ENCODE measurements at regions not wholly inside any gene's neighbourhood (a gene's known extent, or its start where the extent isn't known, plus 50 kb on each side); places are given as distances from the start of the nearest gene placed in this dataset.

DNA sequence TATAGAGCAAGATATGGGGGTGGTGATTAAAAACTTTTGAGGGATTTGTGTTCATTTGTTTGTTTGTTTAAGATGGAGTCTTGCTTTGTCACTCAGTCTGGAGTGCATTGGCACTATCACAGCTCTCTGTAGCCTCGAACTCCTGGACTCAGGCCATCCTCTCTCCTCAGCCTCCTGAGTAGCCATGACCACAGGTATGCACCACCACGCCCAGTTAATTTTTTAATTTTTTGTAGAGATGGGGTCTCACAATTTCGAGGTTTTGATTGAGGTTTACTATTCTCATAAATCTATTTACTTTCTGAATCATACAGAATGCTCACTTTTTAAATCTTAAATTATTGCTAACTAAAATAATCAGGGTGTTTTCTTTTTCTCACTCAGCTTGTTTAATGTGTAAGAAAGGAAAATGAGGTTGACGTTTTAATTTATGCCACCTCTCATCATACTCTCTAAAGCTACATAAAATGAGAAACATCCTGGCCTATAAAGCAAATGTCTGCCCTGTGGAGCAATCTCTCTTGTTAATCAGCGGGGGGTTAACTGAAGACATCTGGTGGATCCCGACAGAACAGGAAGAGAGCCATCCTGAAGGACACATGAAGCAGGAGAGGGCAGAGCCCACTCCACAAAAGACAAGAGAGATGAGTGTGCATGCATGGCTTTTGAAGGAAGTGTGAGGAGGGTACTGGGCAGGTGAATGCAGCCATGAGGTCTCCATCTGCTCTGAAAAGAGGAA is 589.1 kb upstream of the SLC8A1 start:
- Histone ChIP-seq H3K9ac (ENCODE audit: low read length) (no peak overlapping the region), H3K9me2 (replicated peaks; ENCODE audit: insufficient read depth, low read length) (no peaks in the 10 kb centered on the region), H3K27ac (ENCODE audit: low read length) (no peak overlapping the region), H3K36me3 (replicated peaks; ENCODE audit: insufficient read depth, low read length) (no peaks in the 10 kb centered on the region), H3K4me2 (ENCODE audit: low read depth, low read length) (no peak overlapping the region), H3K79me2 (ENCODE audit: low read length) (no peaks in the 10 kb centered on the region), H3K27me3 (replicated peaks; ENCODE audit: insufficient read depth, low read length) (no peaks in the 10 kb centered on the region), H3K4me1 (ENCODE audit: low read length) (no peaks in the 10 kb centered on the region), H4K20me1 (ENCODE audit: insufficient read depth, low read length) (no peaks in the 10 kb centered on the region), H2AFZ (ENCODE audit: low read length) (no peak overlapping the region), H3F3A (ENCODE audit: insufficient read depth, low read length) (no peaks in the 10 kb centered on the region), H3K4me3 (ENCODE audit: low read length) (no peak overlapping the region), H3K9me3 (replicated peaks; ENCODE audit: insufficient read depth, low read length) (no peaks in the 10 kb centered on the region)
- no peak for DNase-seq
- TF ChIP-seq, protein P1, sequence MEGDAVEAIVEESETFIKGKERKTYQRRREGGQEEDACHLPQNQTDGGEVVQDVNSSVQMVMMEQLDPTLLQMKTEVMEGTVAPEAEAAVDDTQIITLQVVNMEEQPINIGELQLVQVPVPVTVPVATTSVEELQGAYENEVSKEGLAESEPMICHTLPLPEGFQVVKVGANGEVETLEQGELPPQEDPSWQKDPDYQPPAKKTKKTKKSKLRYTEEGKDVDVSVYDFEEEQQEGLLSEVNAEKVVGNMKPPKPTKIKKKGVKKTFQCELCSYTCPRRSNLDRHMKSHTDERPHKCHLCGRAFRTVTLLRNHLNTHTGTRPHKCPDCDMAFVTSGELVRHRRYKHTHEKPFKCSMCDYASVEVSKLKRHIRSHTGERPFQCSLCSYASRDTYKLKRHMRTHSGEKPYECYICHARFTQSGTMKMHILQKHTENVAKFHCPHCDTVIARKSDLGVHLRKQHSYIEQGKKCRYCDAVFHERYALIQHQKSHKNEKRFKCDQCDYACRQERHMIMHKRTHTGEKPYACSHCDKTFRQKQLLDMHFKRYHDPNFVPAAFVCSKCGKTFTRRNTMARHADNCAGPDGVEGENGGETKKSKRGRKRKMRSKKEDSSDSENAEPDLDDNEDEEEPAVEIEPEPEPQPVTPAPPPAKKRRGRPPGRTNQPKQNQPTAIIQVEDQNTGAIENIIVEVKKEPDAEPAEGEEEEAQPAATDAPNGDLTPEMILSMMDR (IDR thresholded peaks at IDR 0.05; ENCODE audit: low read length) = no peak
- TF ChIP-seq EZH2phosphoT487 (IDR thresholded peaks at IDR 0.05; ENCODE audit: low read length) = no peak
- TF ChIP-seq EZH2 (optimal IDR thresholded peaks at IDR 0.05; ENCODE audit: low read depth, low read length) = no peak

DNA sequence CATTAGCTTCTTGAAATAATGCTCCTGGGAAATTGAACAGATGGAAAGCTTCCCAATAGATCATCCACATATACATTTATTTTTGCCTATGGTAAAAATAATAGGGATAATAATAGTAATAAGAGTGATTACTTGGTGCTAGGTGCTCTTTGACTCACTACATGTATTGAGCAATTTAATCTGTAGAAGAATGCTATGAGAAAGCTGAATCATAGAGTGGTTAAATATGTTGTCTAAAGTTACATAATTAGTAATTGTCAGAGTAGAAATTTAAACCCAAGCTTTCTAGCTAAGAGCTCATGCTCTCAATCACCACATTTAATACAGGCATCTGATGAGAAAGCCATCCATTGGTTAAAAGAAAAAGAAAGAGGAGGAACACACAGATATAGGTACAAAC is 590.5 kb upstream of the SLC8A1 start:
- H3F3A ChIP-seq (ENCODE audit: insufficient read depth, low read length) = no peaks in the 10 kb centered on the region
- no peak overlapping the region for H3K4me2 ChIP-seq (ENCODE audit: low read depth, low read length)
- no peaks in the 10 kb centered on the region for H3K9me2 ChIP-seq (replicated peaks; ENCODE audit: insufficient read depth, low read length)
- no peak overlapping the region for H3K27ac ChIP-seq (ENCODE audit: low read length)
- no peaks in the 10 kb centered on the region for H3K36me3 ChIP-seq (replicated peaks; ENCODE audit: insufficient read depth, low read length)
- no peak for DNase-seq
- TF ChIP-seq EZH2 (optimal IDR thresholded peaks at IDR 0.05; ENCODE audit: low read depth, low read length) (no peak), EZH2phosphoT487 (IDR thresholded peaks at IDR 0.05; ENCODE audit: low read length) (no peak)
- TF ChIP-seq, protein P1 (IDR thresholded peaks at IDR 0.05; ENCODE audit: low read length) = no peak
- no peaks in the 10 kb centered on the region for H3K79me2 ChIP-seq (ENCODE audit: low read length)
- H3K4me3 ChIP-seq (ENCODE audit: low read length) = no peak overlapping the region
- H3K9ac ChIP-seq (ENCODE audit: low read length) = no peak overlapping the region
- H2AFZ ChIP-seq (ENCODE audit: low read length) = no peak overlapping the region
- H3K27me3 ChIP-seq (replicated peaks; ENCODE audit: insufficient read depth, low read length) = no peaks in the 10 kb centered on the region
- H4K20me1 ChIP-seq (ENCODE audit: insufficient read depth, low read length) = no peaks in the 10 kb centered on the region
- no peaks in the 10 kb centered on the region for H3K9me3 ChIP-seq (replicated peaks; ENCODE audit: insufficient read depth, low read length)
- no peaks in the 10 kb centered on the region for H3K4me1 ChIP-seq (ENCODE audit: low read length)

DNA sequence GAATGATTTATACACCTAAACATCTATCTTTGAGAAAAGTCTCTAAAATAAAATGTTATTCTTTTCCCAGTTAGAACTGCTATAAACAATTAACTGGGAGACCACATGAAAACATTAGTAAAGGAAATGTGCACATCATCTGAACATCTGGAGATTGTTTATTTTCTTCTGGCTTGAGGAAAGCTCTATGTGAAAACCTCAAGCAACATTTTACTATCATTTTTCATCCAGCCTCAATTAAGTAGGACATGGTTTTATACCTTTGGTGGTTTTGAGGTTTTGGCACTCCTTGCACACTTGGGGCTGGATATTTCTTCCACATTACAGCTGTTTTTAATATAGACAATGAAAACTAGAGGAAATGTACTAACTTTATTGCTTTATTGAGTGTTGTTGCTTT is 609.5 kb upstream of the SLC8A1 start:
- no peak for DNase-seq
- TF ChIP-seq EZH2 (optimal IDR thresholded peaks at IDR 0.05; ENCODE audit: low read depth, low read length) (no peak), EZH2phosphoT487 (IDR thresholded peaks at IDR 0.05; ENCODE audit: low read length) (no peak)
- TF ChIP-seq, protein P1 (IDR thresholded peaks at IDR 0.05; ENCODE audit: low read length) = no peak
- Histone ChIP-seq H3K27me3 (replicated peaks; ENCODE audit: insufficient read depth, low read length) (no peaks in the 10 kb centered on the region), H3K79me2 (ENCODE audit: low read length) (no peaks in the 10 kb centered on the region), H3K4me2 (ENCODE audit: low read depth, low read length) (no peak overlapping the region), H3K27ac (ENCODE audit: low read length) (no peak overlapping the region), H3F3A (ENCODE audit: insufficient read depth, low read length) (no peaks in the 10 kb centered on the region), H3K4me1 (ENCODE audit: low read length) (no peaks in the 10 kb centered on the region), H2AFZ (ENCODE audit: low read length) (no peak overlapping the region), H3K9me3 (replicated peaks; ENCODE audit: insufficient read depth, low read length) (no peaks in the 10 kb centered on the region), H3K9ac (ENCODE audit: low read length) (no peak overlapping the region), H3K4me3 (ENCODE audit: low read length) (no peak overlapping the region), H4K20me1 (ENCODE audit: insufficient read depth, low read length) (no peaks in the 10 kb centered on the region), H3K36me3 (replicated peaks; ENCODE audit: insufficient read depth, low read length) (no peaks in the 10 kb centered on the region), H3K9me2 (replicated peaks; ENCODE audit: insufficient read depth, low read length) (no peaks in the 10 kb centered on the region)

Measured in MM.1S (cell line).